NCI-H2107 (cell line): ENCODE measurements at regions not wholly inside any gene's neighbourhood (a gene's known extent, or its start where the extent isn't known, plus 50 kb on each side); places are given as distances from the start of the nearest gene placed in this dataset.

Experiments
- DNase-seq: peaks from one replicate; lab custom pipeline; 2025; lab: John Stamatoyannopoulos, UW

GRCh38 chr11:25886036-25886435 is 445.9 kb upstream of the ANO3 start:
- DNase-seq, result no peak

GRCh38 chr11:25890626-25891260 is 441.2 kb upstream of the ANO3 start:
- no peak for DNase-seq

GRCh38 chr11:25891960-25892359 is 440.0 kb upstream of the ANO3 start:
- no peak for DNase-seq

- DNase-seq, result no peak
These were observed 432.2 kb upstream of the ANO3 start for GRCh38 chr11:25899617-25900160.

- DNase-seq, result no peak
These were observed 431.1 kb upstream of the ANO3 start for GRCh38 chr11:25900814-25901213.

- no peak for DNase-seq
These were observed 430.5 kb upstream of the ANO3 start for GRCh38 chr11:25901415-25901814.

GRCh38 chr11:25902476-25902875 is 429.5 kb upstream of the ANO3 start:
- DNase-seq, result no peak

GRCh38 chr11:25908726-25909125 is 423.2 kb upstream of the ANO3 start:
- DNase-seq, result no peak

- DNase-seq, result no peak
These were observed 421.8 kb upstream of the ANO3 start for GRCh38 chr11:25910086-25910485.

- no peak for DNase-seq
These were observed 411.6 kb upstream of the ANO3 start for GRCh38 chr11:25920356-25920755.

- no peak for DNase-seq
These were observed 407.3 kb upstream of the ANO3 start for GRCh38 chr11:25924586-25924985.

GRCh38 chr11:25925359-25925758 is 406.6 kb upstream of the ANO3 start:
- no peak for DNase-seq

GRCh38 chr11:25927411-25927953 is 404.4 kb upstream of the ANO3 start:
- no peak for DNase-seq

- DNase-seq, result no peak
These were observed 403.9 kb upstream of the ANO3 start for GRCh38 chr11:25928076-25928475.

GRCh38 chr11:25938952-25939351 is 393.0 kb upstream of the ANO3 start:
- no peak for DNase-seq

- DNase-seq, result no peak
These were observed 392.2 kb upstream of the ANO3 start for GRCh38 chr11:25939691-25940090.

- DNase-seq, result no peak
These were observed 390.6 kb upstream of the ANO3 start for GRCh38 chr11:25941353-25941752.

- DNase-seq, result no peak
These were observed 388.9 kb upstream of the ANO3 start for GRCh38 chr11:25943031-25943430.

- DNase-seq, result no peak
These were observed 387.9 kb upstream of the ANO3 start for GRCh38 chr11:25943777-25944661.

GRCh38 chr11:25949918-25950317 is 382.0 kb upstream of the ANO3 start:
- no peak for DNase-seq

GRCh38 chr11:25953006-25953405 is 378.9 kb upstream of the ANO3 start:
- no peak for DNase-seq

GRCh38 chr11:25958045-25958444 is 373.9 kb upstream of the ANO3 start:
- DNase-seq, result no peak

GRCh38 chr11:25961539-25961938 is 370.4 kb upstream of the ANO3 start:
- no peak for DNase-seq
